ENCODE measurements at regions not wholly inside any gene's neighbourhood (a gene's known extent, or its start where the extent isn't known, plus 50 kb on each side); places are given as distances from the start of the nearest gene placed in this dataset.

- no peak for TF ChIP-seq CTCF (conservative IDR thresholded peaks at IDR 0.05; ENCODE audit: control insufficient read depth, insufficient read depth, low read depth, low read length)
- H3K4me3 ChIP-seq (ENCODE audit: control insufficient read depth, low read depth, low read length) = no peak overlapping the region
- DNase-seq (ENCODE audit: low read depth) = no peak
Measured at GRCh38 chrX:68947882-68948605, 119.2 kb downstream of the EFNB1 start.

GRCh38 chrX:68945603-68946228 lies 116.9 kb downstream of the EFNB1 start:
- DNase-seq (ENCODE audit: low read depth) = peak; percentile 65
- peak; percentile 48 for TF ChIP-seq CTCF (conservative IDR thresholded peaks at IDR 0.05; ENCODE audit: control insufficient read depth, insufficient read depth, low read depth, low read length)

GRCh38 chrX:68945081-68945602 lies 116.3 kb downstream of the EFNB1 start:
- no peak for DNase-seq (ENCODE audit: low read depth)
- no peak overlapping the region for H3K4me3 ChIP-seq (ENCODE audit: control insufficient read depth, low read depth, low read length)
- TF ChIP-seq CTCF (conservative IDR thresholded peaks at IDR 0.05; ENCODE audit: control insufficient read depth, insufficient read depth, low read depth, low read length) = no peak

More at GRCh38 chrX:68945603-68946228, 116.9 kb downstream of the EFNB1 start:
- no peak overlapping the region for H3K4me3 ChIP-seq (ENCODE audit: control insufficient read depth, low read depth, low read length)

GRCh38 chrX:68944211-68944610 lies 115.4 kb downstream of the EFNB1 start:
- DNase-seq (ENCODE audit: low read depth) = no peak
- H3K4me3 ChIP-seq (ENCODE audit: control insufficient read depth, low read depth, low read length) = no peak overlapping the region
- no peak for TF ChIP-seq CTCF (conservative IDR thresholded peaks at IDR 0.05; ENCODE audit: control insufficient read depth, insufficient read depth, low read depth, low read length)

- H3K4me3 ChIP-seq (ENCODE audit: control insufficient read depth, low read depth, low read length) = no peak overlapping the region
- no peak for DNase-seq (ENCODE audit: low read depth)
- no peak for TF ChIP-seq CTCF (conservative IDR thresholded peaks at IDR 0.05; ENCODE audit: control insufficient read depth, insufficient read depth, low read depth, low read length)
Measured at GRCh38 chrX:68942840-68943239, 114.0 kb downstream of the EFNB1 start.

- DNase-seq (ENCODE audit: low read depth) = no peak
- TF ChIP-seq CTCF (conservative IDR thresholded peaks at IDR 0.05; ENCODE audit: control insufficient read depth, insufficient read depth, low read depth, low read length) = no peak
- no peak overlapping the region for H3K4me3 ChIP-seq (ENCODE audit: control insufficient read depth, low read depth, low read length)
Measured at GRCh38 chrX:68942104-68942503, 113.3 kb downstream of the EFNB1 start.
